ENCODE measurements at regions not wholly inside any gene's neighbourhood (a gene's known extent, or its start where the extent isn't known, plus 50 kb on each side); places are given as distances from the start of the nearest gene placed in this dataset.
"Not testable (repeated sequence)": the region's sequence is repeated elsewhere in the genome, so short reads cannot be mapped to it uniquely, and the experiment has no call there.

DNA sequence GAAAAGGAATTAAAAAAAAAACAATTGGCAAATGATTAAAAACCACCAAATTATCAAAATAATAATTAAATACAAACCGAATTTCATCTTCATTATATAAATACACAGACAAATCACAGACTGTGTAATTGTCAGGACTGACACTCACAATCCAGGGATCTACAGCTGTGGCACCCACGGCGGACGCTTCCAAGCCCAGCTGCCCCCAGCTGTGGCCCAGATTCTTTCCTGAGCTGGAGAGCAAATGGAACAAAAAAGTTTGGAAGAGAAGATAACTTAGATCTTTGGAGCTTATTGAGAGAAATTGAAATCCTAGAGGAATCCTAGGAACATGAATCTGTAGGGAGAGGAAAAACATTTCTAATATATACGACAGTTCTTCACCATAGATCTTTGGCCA is 316.1 kb downstream of the OTUD1 start:
- DNase-seq (ENCODE audit: low spot score): no peak

DNA sequence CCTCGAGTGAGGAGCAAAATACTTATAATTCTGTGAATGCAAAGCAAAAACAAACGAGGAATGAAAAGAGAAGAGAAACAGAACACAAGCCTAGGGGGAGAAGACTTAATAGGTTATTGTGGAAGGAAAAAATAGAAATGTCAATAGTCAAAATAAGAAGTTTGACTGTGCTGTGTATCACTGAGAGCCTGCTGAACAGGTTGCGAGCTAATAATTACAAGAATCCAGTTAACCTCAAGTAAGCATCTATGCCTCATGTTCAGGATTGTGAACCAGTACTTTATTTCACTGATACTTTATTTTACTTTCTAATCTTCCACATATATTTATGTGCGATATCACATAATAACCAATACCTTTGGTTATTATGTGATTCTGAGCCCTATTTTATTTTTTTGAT is 316.7 kb downstream of the OTUD1 start:
- DNase-seq (ENCODE audit: low spot score): no peak

DNA sequence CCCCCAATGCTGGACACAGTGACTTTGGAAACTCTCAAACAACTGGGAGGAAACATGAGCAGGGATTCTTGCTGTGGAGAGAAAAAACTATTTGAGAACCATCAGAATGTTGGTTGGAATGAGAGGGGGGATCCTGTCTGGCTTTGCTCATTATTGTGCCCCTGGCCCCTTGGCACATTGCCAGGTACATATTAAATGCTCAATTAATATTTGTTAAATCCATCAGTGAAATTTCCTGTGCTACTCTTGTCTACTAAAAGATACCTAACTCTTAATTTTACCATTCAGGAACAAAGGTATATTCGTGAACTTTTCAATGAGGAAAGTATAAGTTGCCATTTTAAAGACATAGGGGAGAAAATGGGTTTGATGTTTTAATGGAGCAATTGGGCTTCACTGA is 329.4 kb downstream of the OTUD1 start:
- DNase-seq (ENCODE audit: low spot score): no peak

DNA sequence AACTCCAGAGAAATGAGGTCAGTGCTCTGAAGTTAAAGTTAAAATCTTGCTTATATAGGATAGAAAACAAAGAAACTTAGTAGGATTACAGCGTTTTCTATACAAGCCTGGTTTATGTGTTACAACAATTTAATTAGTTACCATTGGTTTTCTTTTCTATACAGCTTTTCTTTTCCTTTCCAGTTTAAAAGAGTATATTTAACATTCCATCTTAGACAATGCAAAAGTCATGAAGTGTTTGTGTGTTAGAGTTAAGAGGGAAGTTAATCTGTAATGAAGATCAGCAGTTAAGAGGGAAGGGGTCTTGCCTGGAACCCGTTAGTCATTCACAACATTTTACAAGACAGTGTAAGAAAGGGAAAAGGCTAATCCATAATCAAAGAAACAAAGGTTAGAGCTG is 338.3 kb downstream of the OTUD1 start:
- no peak for DNase-seq (ENCODE audit: low spot score)

DNA sequence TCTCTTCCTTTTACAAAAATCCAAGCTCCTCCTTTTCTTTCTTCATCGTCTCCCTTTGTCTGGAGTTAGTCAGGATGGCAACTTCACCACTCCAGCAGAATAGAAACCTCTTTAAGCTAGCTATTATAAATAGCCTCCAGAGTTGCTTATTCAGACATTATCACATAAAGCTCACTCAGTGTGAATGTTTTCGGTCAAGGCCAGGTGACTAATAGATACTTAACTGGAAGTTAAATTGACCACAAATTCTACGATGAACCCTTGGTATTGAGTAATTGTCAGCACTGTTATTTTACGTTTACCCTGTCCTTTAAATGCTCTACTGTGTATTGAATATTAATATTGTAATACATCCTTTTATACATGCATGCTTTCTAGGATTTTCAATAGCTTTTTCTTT is 340.4 kb downstream of the OTUD1 start:
- DNase-seq (ENCODE audit: low spot score): no peak

DNA sequence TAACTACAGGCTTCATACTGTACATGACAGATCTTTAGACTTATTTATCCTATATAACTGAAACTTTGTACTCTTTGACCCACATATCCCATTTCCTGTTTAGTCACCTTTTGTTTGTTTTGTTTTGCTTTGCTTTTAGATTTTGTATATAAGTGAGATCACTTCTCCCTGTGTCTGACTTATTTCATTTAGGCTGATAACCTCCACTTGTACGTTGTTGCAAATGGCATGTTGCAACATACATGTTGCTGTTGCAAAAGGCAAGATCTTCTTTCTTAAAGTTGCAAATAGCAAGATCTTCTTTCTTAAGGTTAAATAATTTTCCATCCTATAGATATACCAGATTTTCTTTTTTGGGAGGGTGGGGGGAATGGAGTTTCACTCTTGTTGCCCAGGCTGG is 341.5 kb downstream of the OTUD1 start:
- no peak for DNase-seq (ENCODE audit: low spot score)

DNA sequence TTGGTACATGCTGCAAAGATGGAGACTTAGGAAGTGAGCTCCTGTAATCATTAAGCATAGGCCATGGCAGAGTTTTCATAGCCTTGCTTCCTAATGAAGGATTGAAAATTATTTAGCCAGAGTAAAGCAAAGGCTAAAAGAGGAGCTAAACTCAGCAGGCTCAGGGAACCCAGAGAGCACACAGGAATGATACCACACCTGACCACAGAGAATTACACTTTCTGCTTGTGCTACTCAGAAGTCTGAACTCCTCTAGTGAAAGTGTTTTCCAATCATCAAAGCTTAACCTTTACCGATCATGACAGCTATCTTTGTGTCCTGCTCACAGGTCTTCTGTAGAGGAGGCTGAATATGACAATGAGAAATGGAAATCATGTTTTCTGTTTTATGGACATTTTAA is 347.7 kb downstream of the OTUD1 start:
- DNase-seq (ENCODE audit: low spot score): no peak

DNA sequence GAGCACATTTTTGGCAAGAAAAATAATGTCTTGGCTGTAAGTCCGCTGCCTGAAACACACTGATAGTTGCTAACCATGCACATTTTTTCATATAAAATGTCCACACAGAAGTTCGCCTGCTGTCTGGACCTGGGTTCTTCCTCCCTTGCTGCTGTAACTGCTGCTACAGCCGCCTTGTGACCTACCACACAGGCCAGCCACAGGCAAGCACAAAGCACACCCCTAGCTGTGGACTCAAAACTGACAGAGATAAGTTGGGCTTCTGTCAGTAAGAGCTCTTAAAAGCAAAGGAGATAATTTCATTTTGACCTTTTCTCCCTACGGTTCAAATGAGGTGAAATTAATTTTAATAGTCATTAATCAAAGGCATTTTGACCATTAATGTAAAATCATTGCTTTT is 354.7 kb downstream of the OTUD1 start:
- no peak for DNase-seq (ENCODE audit: low spot score)

DNA sequence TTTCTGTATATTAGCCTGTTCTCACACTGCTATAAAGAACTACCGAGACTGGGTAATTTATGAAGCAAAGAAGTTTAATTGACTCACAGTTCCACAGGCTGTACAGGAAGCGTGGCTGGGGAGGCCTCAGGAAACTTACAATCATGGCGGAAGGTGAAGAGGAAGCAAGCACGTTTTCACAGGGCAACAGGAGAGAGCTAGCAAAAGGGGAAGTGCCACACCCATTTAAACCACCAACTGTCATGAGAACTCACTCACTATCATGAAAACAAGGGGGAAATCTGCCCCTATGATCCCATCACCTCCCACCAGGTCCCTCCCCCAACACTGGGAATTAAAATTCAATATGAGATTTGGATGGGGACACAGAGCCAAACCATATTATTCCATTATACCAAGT is 358.6 kb downstream of the OTUD1 start:
- DNase-seq (ENCODE audit: low spot score): not testable (repeated sequence)

DNA sequence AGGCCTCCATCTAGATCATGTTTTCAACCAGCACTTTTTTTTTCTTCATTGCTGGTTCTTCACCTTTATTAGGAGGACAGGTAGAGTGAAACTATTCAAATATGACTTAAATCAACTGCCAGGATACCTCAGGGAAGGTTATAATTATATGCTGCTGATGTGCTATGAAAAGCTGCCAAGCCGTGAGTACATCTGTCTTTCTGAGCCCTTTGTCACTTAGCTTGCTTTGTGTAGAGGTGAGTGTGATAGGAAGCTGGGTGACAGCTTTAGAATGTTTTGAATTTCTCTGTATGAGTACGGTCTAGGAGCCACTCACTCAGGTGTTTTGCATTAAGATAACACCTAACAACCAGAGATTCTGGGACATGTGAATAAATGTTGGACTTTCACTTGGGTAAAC is 365.2 kb downstream of the OTUD1 start:
- DNase-seq (ENCODE audit: low spot score): no peak

DNA sequence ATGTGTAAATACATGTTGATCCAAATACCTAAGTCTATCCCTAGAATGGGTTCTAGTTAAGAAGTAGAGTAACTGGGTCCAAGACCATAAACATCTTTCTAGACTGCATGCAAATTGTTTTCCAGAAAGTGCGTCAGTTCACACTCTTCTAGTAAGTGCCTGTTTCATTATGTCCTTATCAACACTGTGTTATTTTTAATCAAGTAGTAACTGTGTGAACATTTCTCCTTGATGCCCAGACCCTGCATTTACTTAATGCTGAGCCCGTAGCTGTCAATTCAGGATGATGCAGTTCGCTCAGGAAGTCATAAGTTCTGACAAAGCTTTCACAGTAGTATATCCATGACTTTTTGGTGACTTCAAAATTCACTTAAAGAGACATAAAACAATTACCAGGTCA is 374.8 kb downstream of the OTUD1 start:
- no peak for DNase-seq (ENCODE audit: low spot score)

DNA sequence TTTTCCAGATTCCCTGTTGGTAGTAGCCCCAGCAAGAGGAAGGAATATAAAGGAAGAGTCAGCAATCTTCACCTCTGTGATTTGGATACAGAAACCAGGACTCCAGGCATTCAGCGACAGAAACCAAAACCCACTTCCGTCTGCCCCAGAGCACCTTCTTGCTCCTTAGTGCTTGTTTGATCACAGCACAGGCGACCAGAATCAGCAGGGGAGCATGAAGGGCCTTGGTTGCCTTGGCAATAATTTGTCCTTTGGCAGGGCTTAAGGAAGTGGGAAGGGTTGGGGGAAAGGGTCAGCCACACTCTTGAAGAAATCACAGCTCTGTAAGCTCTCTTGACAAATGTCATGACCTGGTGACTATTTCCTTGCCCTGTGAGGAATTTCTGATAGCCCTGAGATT is 379.6 kb downstream of the OTUD1 start:
- DNase-seq (ENCODE audit: low spot score): no peak

DNA sequence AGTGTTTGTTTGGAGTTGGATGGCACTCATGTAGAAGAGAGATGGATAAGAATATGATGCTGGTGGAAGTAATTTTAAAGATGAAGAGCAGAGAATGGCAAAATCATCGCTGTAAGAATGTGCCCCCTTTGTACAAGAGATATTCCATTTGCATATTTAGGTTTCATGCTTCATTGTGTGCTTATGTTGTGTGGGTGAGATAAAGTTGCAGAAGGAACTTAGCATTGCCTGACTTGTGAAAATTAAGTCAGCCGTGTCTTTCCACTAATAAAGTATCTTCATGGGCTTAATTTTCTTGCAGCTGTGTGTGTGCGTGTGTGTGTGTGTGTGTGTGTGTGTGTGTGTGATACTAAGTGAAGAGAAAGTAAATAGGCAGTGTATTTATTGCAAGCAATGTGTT is 381.9 kb downstream of the OTUD1 start:
- DNase-seq (ENCODE audit: low spot score): no peak

DNA sequence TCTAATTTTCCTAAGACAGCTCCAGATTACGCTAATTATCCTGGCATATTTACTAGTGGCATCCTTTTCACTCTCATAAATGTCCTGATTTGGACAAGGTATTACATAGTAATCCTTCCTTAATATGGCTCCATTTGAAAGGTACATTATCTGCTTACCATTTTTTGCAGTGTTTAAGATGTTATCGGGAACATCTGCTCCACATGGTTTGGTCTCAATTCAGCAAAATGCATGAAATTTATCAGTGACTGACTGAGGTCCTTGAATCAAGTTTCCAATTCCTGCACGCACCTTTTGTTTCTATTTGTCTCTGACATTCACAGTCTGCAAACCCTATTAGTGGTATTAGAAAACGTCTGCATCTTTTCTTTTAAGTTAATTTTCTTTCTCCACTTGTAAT is 384.1 kb upstream of the KIAA1217 start:
- no peak for DNase-seq (ENCODE audit: low spot score)

DNA sequence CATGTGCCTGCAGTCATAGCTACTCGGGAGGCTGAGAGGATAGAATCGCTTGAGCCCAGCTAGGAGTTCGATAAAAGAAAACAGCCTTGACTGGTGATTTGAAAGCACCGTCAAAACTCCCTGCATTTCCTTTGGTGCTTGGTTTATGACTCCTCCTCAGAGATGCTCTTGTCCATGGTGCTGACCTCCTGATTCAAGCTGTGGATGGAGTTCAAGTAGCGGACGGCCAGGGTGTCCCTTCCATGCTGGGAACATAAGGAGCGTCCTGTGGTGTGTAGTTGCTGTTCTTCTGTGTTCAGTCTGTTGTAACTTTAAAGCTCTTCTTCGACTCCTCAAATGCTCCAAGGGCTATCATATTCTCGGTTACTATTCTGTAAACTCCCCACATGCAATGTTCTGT is 382.5 kb upstream of the KIAA1217 start:
- DNase-seq (ENCODE audit: low spot score): no peak

DNA sequence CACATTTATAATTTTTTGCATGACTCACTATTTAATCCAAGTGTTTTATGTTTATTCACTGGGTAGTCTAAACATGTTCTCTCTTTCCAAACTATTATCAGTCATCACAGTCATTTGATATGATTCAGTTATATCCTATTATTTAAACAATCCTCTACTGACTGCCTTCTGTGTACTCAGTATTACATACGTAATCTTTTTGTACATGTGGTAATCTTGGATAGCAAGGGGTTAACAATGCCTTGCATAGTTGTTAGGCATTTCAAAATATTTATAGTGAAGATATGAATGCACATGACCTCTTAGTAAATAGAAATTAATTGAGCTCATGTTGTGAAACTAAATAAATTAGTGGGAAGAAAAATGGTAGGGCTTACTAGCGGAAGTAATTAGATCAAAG is 379.4 kb upstream of the KIAA1217 start:
- no peak for DNase-seq (ENCODE audit: low spot score)

DNA sequence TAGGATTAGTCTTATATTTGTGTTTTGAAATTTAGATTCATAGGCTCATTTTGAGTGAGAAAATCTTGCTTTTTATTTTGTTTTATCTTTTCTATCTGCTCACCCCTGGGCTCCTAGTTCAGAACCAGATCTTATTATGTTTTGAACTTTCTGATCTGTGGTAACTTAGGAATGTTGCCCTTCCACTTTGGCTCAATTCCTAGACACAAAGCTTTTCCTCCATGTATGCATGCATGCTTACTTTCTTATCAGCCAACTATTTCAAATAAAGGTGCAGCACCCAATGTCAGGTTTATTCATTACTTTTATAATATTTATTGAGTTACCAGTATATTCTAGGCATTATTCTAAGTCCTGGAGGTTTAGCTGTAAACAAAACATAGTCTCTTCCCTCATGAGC is 374.8 kb upstream of the KIAA1217 start:
- DNase-seq (ENCODE audit: low spot score): no peak

DNA sequence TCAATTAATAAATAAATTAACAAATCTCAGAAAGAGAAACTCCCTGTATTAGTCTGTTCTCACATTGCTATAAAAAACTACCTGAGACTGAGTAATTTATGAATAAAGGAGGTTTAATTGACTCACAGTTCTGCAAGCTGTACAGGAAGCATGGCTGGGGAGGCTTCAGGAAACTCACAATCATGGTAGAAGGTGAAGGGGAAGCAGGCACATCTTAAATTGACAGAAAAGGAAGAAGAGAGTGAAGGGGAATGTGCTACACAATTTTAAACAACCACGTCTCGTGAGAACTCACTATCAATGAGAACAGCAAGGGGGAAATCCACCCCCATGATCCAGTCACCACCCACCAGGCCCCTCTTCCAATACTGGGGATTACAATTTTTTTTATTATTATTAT is 358.3 kb upstream of the KIAA1217 start:
- DNase-seq (ENCODE audit: low spot score): no peak

DNA sequence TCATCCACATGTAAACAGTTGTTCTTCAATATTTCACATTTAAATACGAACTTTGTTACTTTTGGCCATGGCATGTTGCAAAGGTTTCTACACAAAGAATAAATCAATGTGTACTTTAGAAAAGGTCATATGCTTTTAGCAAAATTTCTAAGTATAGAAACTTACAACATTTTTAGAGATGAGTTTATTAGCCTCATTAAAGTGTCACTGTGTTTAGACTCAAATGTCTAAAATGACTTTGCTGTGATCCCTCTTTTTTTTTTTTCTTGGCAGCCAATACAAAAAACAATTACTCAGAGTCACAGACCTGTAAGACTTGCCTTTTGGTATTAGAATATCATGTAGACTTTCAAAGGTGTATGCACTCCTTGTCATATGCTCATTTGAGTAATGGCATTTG is 349.3 kb upstream of the KIAA1217 start:
- DNase-seq (ENCODE audit: low spot score): no peak

DNA sequence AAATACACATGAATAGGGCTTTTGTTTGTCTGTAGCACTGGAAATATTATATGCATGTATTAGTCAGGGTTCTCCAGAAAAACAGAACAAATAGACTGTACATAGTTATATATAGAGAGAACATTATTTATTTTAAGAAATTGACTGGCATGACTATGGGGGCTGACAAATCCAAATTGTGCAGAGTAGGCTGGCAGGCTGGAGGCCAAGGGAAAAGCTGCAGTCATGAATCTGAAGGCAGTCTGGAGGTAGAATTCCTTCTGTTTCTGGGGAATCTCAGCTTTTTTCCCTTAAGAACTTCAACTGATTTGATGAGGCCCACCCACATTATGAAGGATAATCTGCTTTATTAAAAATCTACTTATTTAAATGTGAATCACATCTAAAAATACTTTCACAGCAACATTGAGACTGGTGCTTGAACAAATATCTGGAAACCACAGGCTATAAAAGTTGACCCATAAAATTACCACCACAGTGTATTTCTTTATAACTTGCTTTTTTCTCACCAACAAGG is 344.2 kb upstream of the KIAA1217 start:
- DNase-seq (ENCODE audit: low spot score): no peak

DNA sequence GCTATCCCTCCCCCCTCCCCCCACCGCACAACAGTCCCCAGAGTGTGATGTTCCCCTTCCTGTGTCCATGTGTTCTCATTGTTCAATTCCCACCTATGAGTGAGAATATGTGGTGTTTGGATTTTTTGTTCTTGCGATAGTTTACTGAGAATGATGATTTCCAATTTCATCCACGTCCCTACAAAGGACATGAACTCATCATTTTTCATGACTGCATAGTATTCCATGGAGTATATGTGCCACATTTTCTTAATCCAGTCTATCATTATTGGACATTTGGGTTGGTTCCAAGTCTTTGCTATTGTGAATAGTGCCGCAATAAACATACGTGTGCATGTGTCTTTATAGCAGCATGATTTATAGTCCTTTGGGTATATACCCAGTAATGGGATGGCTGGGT is 342.0 kb upstream of the KIAA1217 start:
- DNase-seq (ENCODE audit: low spot score): not testable (repeated sequence)

DNA sequence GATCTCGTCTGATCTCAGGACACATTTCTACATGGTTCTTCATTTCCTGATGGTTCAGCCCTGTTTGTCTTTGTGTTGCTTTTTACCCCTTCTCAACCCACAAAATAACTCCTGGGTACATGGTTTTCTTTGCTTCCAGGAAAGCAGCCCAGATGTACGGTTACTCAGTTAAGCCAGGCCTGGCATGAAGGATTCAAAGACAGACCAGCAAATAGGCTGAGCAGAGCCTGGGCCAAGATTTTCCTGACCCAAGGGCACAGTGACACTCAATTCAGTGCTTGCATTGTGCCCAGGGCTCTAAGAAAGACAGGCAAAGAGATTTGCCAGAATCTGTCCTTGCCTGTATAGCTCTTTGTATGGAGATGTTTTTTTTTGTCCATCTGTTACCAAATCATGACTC is 340.8 kb upstream of the KIAA1217 start:
- DNase-seq (ENCODE audit: low spot score): no peak

DNA sequence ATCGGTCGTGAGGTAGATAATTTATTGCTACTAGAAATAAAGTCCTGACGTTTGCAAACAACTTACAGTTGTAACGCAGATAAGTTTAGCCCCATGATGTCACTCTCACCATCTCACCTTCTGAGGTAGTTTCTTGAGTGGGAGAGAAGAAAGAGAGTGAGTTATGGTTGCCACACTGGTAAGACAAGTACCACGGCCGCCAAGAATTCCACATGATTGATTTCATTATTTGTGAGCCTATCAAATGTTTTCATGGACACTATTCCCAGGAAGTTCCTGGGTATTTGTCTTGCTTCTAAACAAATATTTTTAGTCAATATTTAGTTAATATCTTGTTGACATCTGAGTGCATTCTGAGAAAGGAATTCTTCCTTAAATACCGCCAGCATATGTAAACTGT is 339.4 kb upstream of the KIAA1217 start:
- DNase-seq (ENCODE audit: low spot score): no peak

DNA sequence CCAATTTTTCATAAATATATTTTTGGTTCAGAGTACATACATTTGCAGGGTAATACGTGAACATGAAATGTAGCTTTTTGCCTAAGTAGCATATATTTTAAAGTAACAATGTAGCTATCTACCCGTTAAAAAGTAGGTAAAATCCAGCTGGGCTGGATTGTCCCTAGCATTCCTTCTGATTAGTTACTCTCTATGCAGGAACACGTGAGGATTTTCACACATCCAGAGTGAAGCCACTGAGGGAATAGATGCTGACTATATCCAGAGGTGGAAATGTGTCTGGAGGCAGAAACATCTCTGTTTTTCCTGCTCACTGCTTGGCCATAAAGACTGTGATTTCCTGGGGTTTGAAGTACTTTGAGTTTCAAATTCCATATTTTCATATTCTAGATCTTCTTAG is 338.9 kb upstream of the KIAA1217 start:
- DNase-seq (ENCODE audit: low spot score): no peak
